ENCODE measurements at regions not wholly inside any gene's neighbourhood (a gene's known extent, or its start where the extent isn't known, plus 50 kb on each side); places are given as distances from the start of the nearest gene placed in this dataset.

DNA sequence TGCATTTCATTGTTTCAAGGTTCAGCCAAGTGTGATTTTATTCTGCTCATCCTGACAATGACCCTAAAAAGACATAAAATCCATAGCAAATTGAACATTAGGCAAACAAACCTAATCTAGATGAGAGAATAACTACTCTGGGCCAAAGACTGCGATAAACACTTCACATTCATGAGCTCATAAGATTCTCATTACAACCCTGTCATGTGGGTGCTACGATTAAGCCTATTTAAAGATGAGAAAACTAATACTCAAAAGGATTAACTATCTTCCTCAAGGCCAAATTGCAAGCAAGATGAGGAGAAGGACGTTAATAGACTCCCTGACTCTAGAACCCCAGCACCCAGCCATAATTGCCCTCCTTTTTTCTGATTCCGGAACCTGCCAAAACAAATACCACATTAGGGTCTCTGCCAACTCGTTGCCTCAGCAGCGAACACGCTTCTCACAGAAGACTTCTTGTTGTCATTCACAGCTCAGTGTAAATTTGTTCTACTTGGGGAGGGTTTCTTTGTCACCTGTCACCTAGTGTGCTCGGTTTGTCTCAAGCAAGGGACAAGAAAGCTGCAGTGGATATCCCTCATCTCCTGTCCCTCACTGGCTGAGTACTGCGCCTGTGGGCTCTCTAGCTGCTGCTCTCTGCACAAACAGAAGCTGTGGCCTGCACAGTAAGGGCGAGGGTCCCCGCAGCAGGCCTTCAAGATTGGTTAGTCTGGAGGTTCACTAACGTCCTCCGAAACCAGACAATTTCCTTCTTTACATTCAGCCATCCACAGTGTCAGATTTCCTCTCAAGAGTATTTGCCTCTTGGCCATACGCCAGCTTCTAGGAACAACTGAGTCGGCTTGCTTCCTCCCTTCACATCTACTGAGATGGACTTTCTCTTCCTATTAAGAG, 200.0 kb upstream of the UBE2E2 start:
- Histone ChIP-seq H2AFZ (ENCODE audit: low read length) (no peak overlapping the region), H3K4me1 (ENCODE audit: insufficient read depth, low read length) (no peaks in the 10 kb centered on the region), H2BK12ac (ENCODE audit: insufficient read length, low read depth, low read length) (no peak overlapping the region), H2BK120ac (ENCODE audit: low read depth, low read length, poor library complexity, severe bottlenecking) (no peak overlapping the region), H3K56ac (ENCODE audit: insufficient read length, low read depth, low read length) (no peak overlapping the region), H2BK5ac (ENCODE audit: insufficient read length, low read length) (no peak overlapping the region), H3K23ac (ENCODE audit: insufficient read length, low read depth, low read length) (no peak overlapping the region), H3K4ac (ENCODE audit: low read depth, low read length) (no peak overlapping the region), H4K20me1 (ENCODE audit: control insufficient read depth, insufficient read depth, insufficient read length) (no peaks in the 10 kb centered on the region), H4K91ac (ENCODE audit: insufficient read length, low read depth, low read length) (no peak overlapping the region), H3K79me2 (ENCODE audit: insufficient read depth, low read length) (no peaks in the 10 kb centered on the region), H2AK5ac (ENCODE audit: insufficient read length, low read length) (no peak overlapping the region), H3K27me3 (ENCODE audit: insufficient read depth, low read length) (no peaks in the 10 kb centered on the region), H2BK20ac (ENCODE audit: low read depth, low read length, poor library complexity, severe bottlenecking) (no peak overlapping the region), H3K18ac (ENCODE audit: insufficient read length, low read depth, low read length) (no peak overlapping the region), H3K79me1 (ENCODE audit: insufficient read depth, low read depth, low read length, poor library complexity, severe bottlenecking) (no peaks in the 10 kb centered on the region), H4K8ac (replicated peaks; ENCODE audit: insufficient read length, low read depth, low read length) (no peak overlapping the region), H3T11ph (ENCODE audit: low read length) (no peak overlapping the region), H3K9ac (ENCODE audit: extremely low read depth, insufficient read length, low read length) (no peak overlapping the region), H2BK15ac (ENCODE audit: low read depth, low read length) (no peak overlapping the region), H3K14ac (ENCODE audit: insufficient read depth, low read length) (no peak overlapping the region), H4K5ac (ENCODE audit: insufficient read length, low read depth, low read length) (no peak overlapping the region), H3K23me2 (ENCODE audit: insufficient read length, low read depth, low read length, poor library complexity, severe bottlenecking) (no peaks in the 10 kb centered on the region), H3K4me2 (ENCODE audit: insufficient read depth, insufficient read length, low read length) (no peak overlapping the region), H3K9me3 (ENCODE audit: control insufficient read depth, low read depth, low read length) (no peaks in the 10 kb centered on the region), H3K27ac (ENCODE audit: insufficient read length, low read depth, low read length) (no peak overlapping the region)
- Mint-ChIP-seq H3K27me3 (ENCODE audit: low read depth) (no peaks in the 10 kb centered on the region), H3K4me1 (no peaks in the 10 kb centered on the region), H3K27ac (no peak overlapping the region), H3K4me3 (no peak overlapping the region), H3K9me3 (no peaks in the 10 kb centered on the region), H3K36me3 (ENCODE audit: insufficient read depth in 1 of 3, low read depth in 3 of 3) (no peaks in the 10 kb centered on the region)
- WGBS (ENCODE audit: extremely low coverage, insufficient read length, low lambda C conversion rate): no CpG with 5 or more reads among the region's 15 CpGs
- no peak for DNase-seq
- TF ChIP-seq, protein P1, sequence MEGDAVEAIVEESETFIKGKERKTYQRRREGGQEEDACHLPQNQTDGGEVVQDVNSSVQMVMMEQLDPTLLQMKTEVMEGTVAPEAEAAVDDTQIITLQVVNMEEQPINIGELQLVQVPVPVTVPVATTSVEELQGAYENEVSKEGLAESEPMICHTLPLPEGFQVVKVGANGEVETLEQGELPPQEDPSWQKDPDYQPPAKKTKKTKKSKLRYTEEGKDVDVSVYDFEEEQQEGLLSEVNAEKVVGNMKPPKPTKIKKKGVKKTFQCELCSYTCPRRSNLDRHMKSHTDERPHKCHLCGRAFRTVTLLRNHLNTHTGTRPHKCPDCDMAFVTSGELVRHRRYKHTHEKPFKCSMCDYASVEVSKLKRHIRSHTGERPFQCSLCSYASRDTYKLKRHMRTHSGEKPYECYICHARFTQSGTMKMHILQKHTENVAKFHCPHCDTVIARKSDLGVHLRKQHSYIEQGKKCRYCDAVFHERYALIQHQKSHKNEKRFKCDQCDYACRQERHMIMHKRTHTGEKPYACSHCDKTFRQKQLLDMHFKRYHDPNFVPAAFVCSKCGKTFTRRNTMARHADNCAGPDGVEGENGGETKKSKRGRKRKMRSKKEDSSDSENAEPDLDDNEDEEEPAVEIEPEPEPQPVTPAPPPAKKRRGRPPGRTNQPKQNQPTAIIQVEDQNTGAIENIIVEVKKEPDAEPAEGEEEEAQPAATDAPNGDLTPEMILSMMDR (conservative IDR thresholded peaks at IDR 0.05): no peak
